Loucy (cell line): ENCODE measurements at regions not wholly inside any gene's neighbourhood (a gene's known extent, or its start where the extent isn't known, plus 50 kb on each side); places are given as distances from the start of the nearest gene placed in this dataset.

Experiments
- H2AFZ ChIP-seq: fragments of 200-600 bp; sonication (generic); 2 replicates; pipeline ENCODE4 v1.6.0; 2016; ENCODE audit warnings: antibody characterized with exemption, mild to moderate bottlenecking, low read length, moderate library complexity
- H3F3A ChIP-seq: fragments of 200-600 bp; 2 replicates; pipeline ENCODE4 v1.6.0; 2016; ENCODE audit warnings: antibody characterized with exemption, low read depth, mild to moderate bottlenecking
- H3K27me3 ChIP-seq: fragments of 200-600 bp; sonication (generic); 2 replicates; pipeline ENCODE4 v1.6.1; 2014; ENCODE audit warnings: low read length, mild to moderate bottlenecking; ENCODE audit not compliant: insufficient read depth, poor library complexity, severe bottlenecking
- H3K36me3 ChIP-seq: fragments of 200-600 bp; sonication (generic); 2 replicates; pipeline ENCODE4 v1.6.1; 2016; ENCODE audit warnings: low read length; ENCODE audit not compliant: insufficient read depth
- H3K4me1 ChIP-seq: fragments of 200-600 bp; sonication (generic); 2 replicates; pipeline ENCODE4 v1.5.1; 2014; ENCODE audit warnings: low read length, mild to moderate bottlenecking; ENCODE audit not compliant: insufficient read depth, poor library complexity, severe bottlenecking
- H3K4me2 ChIP-seq: fragments of 200-600 bp; sonication (generic); 2 replicates; pipeline ENCODE4 v1.6.0; 2014; ENCODE audit warnings: antibody characterized with exemption, low read length, low read depth, mild to moderate bottlenecking; ENCODE audit not compliant: poor library complexity, severe bottlenecking
- H3K4me3 ChIP-seq: fragments of 200-600 bp; sonication (generic); 2 replicates; pipeline ENCODE4 v1.5.1; 2014; ENCODE audit warnings: low read length, mild to moderate bottlenecking, mixed read lengths; ENCODE audit not compliant: poor library complexity, severe bottlenecking
- H3K79me2 ChIP-seq: fragments of 200-600 bp; sonication (generic); 2 replicates; pipeline ENCODE4 v1.6.1; 2014; ENCODE audit warnings: low read length; ENCODE audit not compliant: insufficient read depth
- H3K9ac ChIP-seq: fragments of 200-600 bp; sonication (generic); 2 replicates; pipeline ENCODE4 v1.6.0; 2014; ENCODE audit warnings: mild to moderate bottlenecking, low read depth, low read length, moderate library complexity; ENCODE audit not compliant: poor library complexity, severe bottlenecking
- H3K9me2 ChIP-seq: fragments of 200-600 bp; sonication (generic); replicated peaks from 2 replicates; pipeline ENCODE4 v1.6.1; 2016; ENCODE audit warnings: low read depth, low read length, mixed read lengths
- H3K9me3 ChIP-seq: fragments of 200-600 bp; sonication (generic); 2 replicates; pipeline ENCODE4 v1.6.1; 2014; ENCODE audit warnings: mild to moderate bottlenecking, antibody characterized with exemption, low read length, low read depth; ENCODE audit not compliant: insufficient read depth
- H4K20me1 ChIP-seq: fragments of 200-600 bp; sonication (generic); 2 replicates; pipeline ENCODE4 v1.6.0; 2014; ENCODE audit warnings: antibody characterized with exemption, low read length, mild to moderate bottlenecking; ENCODE audit not compliant: insufficient read depth, poor library complexity, severe bottlenecking
- EZH2phosphoT487 ChIP-seq: fragments of 200-600 bp; IDR thresholded peaks from 2 replicates; pipeline ENCODE4 v1.6.1; 2018; ENCODE audit warnings: antibody characterized with exemption, mild to moderate bottlenecking, moderate library complexity, borderline replicate concordance
- TF ChIP-seq, protein P1 (sequence below): fragments of 200-600 bp; sonication (generic); conservative IDR thresholded peaks from 2 replicates; pipeline ENCODE4 v1.5.1; 2014; ENCODE audit warnings: mild to moderate bottlenecking, antibody characterized with exemption, low read length

DNA sequence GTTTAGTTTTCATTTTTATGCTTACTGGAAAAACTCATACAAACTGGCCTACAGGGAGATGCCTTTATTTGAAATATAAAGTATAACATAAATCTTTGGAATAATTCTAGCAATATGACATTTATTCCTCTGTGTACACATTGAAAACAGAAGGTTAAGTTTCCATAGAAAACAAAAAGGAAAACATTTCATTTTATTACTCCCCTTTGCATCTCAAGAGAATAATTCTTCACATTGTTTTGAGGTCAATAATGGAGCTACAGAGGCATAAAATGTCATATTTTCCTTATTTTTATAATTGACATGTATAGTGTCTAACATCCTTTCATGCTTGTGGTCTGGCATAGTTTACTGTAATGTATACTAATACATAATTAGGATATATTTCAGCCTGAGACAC is 187.6 kb upstream of the AGTR1 start:
- no peaks in the 10 kb centered on the region for H3F3A ChIP-seq
- H3K9me3 ChIP-seq: no peaks in the 10 kb centered on the region
- no peaks in the 10 kb centered on the region for H3K79me2 ChIP-seq
- no peaks in the 10 kb centered on the region for H4K20me1 ChIP-seq
- H3K4me3 ChIP-seq: no peak overlapping the region
- H3K9me2 ChIP-seq: no peaks in the 10 kb centered on the region
- H3K36me3 ChIP-seq: no peaks in the 10 kb centered on the region
- no peak overlapping the region for H2AFZ ChIP-seq
- H3K4me2 ChIP-seq: no peak overlapping the region
- peaks cover 9% of the 10 kb centered on the region for H3K4me1 ChIP-seq
- peaks cover 10% of the 10 kb centered on the region for H3K27me3 ChIP-seq
- no peak for TF ChIP-seq EZH2phosphoT487
- TF ChIP-seq, protein P1, sequence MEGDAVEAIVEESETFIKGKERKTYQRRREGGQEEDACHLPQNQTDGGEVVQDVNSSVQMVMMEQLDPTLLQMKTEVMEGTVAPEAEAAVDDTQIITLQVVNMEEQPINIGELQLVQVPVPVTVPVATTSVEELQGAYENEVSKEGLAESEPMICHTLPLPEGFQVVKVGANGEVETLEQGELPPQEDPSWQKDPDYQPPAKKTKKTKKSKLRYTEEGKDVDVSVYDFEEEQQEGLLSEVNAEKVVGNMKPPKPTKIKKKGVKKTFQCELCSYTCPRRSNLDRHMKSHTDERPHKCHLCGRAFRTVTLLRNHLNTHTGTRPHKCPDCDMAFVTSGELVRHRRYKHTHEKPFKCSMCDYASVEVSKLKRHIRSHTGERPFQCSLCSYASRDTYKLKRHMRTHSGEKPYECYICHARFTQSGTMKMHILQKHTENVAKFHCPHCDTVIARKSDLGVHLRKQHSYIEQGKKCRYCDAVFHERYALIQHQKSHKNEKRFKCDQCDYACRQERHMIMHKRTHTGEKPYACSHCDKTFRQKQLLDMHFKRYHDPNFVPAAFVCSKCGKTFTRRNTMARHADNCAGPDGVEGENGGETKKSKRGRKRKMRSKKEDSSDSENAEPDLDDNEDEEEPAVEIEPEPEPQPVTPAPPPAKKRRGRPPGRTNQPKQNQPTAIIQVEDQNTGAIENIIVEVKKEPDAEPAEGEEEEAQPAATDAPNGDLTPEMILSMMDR: no peak
- no peak overlapping the region for H3K9ac ChIP-seq

DNA sequence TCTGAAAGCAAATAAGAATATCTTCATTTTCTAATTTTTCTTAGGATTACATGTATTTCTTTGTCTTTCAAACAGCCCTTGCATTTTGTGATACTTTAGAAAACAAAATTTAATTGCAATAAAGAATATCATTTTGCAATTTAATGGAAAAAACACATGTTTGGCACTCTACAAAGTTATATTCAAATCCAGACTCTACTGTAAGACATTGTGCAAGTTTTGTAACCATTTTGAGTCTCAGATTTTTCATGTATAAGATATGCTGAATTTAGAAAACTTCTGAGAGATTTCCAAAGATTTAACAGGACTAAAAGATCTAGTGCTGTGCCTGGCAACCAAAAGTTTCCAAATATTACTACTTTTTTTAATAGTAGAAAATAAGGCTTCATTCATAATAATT is 187.1 kb upstream of the AGTR1 start:
- no peak for TF ChIP-seq EZH2phosphoT487
- TF ChIP-seq, protein P1: no peak
- Histone ChIP-seq H4K20me1 (no peaks in the 10 kb centered on the region), H3K9me3 (no peaks in the 10 kb centered on the region), H3K4me2 (no peak overlapping the region), H3K4me3 (no peak overlapping the region), H3K4me1 (peaks cover 9% of the 10 kb centered on the region), H3K9ac (no peak overlapping the region), H3F3A (no peaks in the 10 kb centered on the region), H3K9me2 (no peaks in the 10 kb centered on the region), H3K36me3 (no peaks in the 10 kb centered on the region), H3K27me3 (peaks cover 10% of the 10 kb centered on the region), H3K79me2 (no peaks in the 10 kb centered on the region), H2AFZ (no peak overlapping the region)

DNA sequence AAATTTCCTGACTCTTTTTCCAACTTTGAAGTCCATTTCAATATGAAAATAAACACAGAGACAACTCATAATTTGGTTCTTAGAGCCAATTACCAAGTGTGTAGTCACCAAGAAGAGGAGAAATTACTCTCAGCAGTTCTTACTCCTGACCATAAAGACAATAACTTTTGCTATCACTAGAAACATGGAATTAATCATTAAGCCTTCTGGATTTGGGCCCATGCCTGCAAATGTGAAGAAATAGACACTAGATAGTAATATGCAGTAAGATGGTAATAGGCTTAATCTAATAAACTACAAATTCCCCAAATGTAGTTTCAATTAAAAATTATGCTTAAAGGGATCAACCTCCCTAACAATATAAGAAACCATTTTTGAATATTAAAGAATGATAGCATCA is 185.1 kb upstream of the AGTR1 start:
- Histone ChIP-seq H3F3A (no peaks in the 10 kb centered on the region), H3K9ac (no peak overlapping the region), H3K4me3 (no peak overlapping the region), H3K4me1 (peaks cover 9% of the 10 kb centered on the region), H2AFZ (no peak overlapping the region), H4K20me1 (no peaks in the 10 kb centered on the region), H3K36me3 (no peaks in the 10 kb centered on the region), H3K27me3 (peaks cover 10% of the 10 kb centered on the region), H3K9me3 (no peaks in the 10 kb centered on the region), H3K9me2 (no peaks in the 10 kb centered on the region), H3K79me2 (no peaks in the 10 kb centered on the region), H3K4me2 (no peak overlapping the region)
- TF ChIP-seq EZH2phosphoT487: no peak
- TF ChIP-seq, protein P1: no peak
